KG1 (cell line): ENCODE measurements at regions not wholly inside any gene's neighbourhood (a gene's known extent, or its start where the extent isn't known, plus 50 kb on each side); places are given as distances from the start of the nearest gene placed in this dataset.
"Not testable (repeated sequence)": the region's sequence is repeated elsewhere in the genome, so short reads cannot be mapped to it uniquely, and the experiment has no call there.

Source experiments
- DNase-seq: peaks from one replicate; lab custom pipeline; 2025; lab: John Stamatoyannopoulos, UW

DNA sequence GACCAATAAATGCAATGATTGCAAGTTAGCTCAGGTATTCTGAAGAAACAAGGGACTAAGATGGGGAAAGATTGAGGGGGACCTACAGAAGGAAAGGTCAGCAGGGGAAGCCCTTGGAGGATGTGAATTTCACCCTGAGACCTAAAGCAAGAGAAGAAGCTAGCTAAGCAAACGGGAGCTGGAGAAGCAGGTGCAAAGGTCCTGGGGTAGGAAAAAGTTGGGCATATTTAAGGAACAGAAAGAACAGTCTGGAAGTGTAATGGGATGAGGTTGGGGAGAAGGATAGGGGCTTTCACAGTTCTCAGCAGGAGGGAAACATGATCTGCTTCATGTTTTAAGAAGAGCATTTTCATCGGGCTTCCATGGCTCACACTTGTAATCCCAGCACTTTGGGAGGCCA is 89.7 kb upstream of the SLC45A1 start:
- no peak for DNase-seq

DNA sequence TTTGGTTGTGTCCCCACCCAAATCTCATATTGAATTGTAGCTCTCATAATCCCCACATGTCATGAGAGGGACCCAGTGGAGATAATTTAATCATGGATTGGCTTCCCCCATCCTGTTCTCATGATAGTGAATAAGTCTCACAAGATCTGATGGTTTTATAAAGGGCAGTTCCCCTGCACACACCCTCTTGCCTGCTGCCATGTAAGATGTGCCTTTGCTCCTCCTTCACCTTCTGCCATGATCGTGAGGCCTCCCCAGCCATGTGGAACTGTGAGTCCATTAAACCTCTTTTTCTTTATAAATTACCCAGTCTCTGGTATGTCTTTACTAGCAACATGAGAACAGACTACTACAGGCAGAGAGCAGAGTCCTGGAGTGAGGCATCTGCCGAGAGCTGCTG is 90.2 kb upstream of the SLC45A1 start:
- not testable (repeated sequence) for DNase-seq

DNA sequence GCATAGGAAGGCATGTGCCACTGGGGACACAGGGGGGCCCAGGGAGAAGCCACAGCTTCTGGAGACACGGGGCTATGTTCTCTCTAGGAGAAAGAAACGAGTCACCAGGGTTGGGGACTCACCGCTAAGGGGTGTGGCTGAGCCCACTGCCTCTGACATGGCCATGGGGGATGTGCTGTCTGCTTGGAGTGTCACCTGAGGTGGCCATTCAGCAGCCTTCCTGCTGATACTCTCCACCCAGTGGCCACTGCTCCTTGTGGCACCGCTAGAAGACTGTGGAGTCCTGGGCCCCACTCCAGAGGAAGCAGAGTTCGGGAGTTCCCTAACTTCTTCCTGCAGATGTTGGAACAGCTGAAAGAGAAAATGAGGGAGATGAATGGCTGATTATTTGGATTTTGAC is 91.2 kb upstream of the SLC45A1 start:
- DNase-seq: no peak

DNA sequence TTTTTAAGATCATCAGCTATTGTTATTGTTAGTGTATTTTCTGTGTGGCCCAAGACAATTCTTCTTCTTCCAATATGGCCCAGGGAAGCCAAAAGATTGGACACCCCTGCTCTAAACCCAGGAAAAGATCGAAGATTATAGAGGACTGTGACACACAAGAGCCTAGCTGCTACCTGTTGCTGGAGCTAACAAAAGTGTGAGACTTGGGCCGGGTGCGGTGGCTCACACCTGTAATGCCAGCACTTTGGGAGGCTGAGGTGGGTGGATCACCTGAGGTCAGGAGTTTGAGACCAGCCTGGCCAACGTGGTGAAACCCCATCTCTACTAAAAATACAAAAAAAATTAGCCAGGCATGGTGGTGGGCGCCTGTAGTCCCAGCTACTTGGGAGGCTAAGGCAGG is 91.9 kb upstream of the SLC45A1 start:
- not testable (repeated sequence) for DNase-seq

DNA sequence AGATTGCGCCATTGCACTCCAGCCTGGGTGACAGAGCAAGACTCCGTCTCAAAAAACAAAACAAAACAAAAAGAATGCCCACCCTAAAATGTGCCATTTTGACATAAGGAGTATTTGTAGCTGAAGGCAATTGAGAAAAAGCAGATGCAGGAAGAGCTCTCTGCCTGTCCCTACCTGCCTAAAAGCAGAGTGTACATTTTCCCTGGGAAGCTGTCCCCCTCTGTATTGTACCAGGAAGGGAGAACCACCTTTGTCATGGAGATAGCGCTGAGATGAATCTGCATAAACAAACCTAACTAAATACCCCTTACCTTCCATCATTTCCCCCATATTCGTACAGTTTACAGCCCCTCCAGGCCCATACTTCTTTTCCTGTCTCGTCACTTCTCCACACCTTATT is 94.4 kb upstream of the SLC45A1 start:
- no peak for DNase-seq

DNA sequence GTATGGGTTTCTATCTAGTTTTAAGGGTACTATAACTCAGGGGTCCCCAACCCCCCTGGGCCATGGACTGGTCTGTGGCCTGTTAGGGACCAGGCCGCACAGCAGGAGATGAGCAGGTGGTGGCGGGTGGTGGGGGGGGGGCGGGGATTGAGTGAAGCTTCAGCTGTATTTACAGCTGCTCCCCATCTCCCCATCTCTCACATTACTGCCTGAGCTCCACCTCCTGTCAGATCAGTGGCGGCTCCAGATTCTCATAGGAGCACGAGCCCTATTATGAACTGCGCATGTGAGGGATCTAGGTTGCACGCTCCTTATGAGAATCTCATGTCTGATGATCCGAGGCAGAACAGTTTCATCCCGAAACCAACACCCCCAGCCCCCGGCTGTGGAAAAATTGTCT is 95.1 kb upstream of the SLC45A1 start:
- DNase-seq: no peak

DNA sequence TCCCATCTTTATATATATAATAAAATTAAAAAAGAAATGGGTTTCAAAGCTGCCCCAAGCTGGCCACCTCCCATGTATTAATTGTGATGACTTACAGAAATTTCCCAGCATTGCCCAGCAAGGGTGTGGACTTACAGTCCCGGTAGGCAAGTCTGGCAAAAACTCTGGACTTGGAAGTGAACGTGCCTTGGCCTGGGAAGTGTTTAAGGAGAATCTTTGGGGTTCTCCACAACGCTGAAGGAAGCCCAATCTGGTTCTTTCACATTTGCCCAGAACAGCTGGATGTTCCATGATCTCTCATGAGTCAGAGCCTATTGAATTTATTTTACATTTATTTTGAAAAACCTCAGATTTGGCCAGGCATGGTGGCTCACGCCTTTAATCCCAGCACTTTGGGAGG is 98.4 kb upstream of the SLC45A1 start:
- no peak for DNase-seq

DNA sequence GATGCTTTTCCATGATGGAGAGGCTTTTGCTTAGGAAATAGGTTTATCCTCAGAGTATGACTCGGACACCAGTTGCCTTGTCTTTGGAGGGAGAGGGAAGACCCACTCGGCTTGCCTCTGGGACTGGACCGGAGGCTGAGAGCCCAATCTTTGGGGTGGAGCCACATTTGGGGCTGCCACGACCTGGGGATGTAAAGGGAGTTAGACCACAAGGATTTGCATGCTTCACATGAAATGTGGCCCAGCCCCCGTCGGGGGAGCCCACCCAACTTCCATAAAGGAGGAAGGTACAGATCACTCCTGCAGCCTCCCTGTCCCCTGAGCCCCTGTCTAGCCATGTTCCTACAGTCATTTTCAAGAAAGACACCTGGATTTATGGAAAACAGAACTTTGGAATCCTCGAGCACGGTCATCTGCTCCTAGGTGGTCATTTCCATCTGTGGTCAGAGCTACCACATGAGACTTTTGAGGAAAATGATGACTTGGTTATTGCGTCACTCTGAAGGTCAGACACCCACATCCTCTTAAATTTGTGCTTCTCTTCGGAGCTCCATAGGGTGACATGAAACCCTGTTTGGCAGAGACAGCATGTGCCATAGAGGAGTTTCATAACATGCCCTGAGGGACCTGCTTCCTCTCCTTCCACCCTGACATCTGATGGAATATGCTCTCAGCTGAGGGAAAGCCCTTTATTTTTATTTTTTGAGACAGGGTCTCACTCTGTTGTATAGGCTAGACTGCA is 99.4 kb upstream of the SLC45A1 start:
- no peak for DNase-seq

DNA sequence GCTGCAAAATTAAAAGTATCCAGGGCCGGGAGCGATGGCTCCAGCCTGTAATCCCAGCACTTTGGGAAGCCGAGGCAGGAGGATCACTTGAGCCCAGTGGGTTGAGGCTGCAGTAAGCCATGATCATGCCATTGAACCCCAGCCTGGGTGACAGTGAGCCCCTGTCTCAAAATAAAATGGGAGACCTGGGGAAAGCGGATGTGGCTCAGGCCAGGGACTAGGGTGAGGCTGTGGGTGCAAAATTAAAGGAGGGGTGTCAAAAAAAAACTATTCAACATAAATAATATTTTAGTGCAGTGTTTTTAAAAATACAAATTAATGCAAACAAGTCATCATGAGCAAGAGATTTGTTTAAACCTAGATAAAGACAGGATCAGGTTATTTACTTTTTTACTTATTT is 100.1 kb upstream of the SLC45A1 start:
- DNase-seq: no peak

DNA sequence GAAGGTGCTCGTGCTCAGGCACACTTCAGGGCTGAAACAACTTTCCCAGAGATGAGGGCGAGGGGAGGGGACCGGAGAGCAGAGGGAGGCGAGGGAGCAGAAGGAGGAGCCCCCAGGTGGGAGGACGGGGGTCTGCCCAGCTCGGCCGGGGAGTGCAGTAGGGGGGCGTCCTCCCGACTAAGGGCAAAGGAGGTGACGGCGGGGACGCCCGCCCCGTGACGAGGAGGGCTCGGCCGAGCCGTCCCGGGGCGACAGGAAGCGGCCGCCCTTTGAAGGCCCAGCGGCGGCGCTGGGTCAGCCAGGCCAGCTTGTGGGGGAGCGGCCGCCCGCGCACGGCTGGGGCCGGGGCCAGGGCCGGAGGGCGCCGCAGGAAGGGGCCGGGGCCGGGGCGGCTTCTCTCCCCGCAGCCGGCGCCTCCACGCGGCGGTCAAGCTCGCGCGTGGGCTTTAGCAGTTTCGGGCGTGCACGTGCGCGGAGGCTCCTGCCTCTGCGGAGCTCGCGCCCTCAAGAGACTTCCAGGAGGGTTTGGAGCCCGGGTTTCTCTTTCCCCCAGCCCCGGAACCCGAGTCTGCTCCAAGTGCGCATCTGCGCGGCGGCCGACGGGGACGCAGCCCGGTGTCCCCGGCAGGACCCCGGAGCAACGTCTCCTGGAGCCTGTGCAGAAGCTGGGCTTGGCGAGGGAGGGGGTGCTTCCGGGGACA is 100.8 kb upstream of the SLC45A1 start:
- no peak for DNase-seq

DNA sequence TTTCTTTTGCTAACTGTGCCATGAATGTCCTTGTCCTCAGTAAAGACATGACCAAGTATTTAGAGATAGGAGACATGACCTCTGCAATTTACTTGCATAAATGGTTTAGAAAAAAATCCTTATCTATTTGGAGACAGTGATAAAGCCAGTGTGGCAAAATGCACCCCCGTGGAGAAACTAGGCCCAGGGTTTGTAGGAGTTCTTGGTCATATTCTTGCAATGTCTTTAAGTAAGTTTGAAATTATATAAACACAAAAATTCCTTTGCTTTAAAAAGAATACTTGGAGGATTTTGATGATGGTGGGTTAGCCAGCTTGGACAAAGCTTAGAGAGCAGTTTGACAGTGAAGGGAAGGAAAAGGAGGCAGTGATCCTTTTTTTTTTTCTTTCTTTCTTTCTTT is 101.9 kb upstream of the SLC45A1 start:
- no peak for DNase-seq

DNA sequence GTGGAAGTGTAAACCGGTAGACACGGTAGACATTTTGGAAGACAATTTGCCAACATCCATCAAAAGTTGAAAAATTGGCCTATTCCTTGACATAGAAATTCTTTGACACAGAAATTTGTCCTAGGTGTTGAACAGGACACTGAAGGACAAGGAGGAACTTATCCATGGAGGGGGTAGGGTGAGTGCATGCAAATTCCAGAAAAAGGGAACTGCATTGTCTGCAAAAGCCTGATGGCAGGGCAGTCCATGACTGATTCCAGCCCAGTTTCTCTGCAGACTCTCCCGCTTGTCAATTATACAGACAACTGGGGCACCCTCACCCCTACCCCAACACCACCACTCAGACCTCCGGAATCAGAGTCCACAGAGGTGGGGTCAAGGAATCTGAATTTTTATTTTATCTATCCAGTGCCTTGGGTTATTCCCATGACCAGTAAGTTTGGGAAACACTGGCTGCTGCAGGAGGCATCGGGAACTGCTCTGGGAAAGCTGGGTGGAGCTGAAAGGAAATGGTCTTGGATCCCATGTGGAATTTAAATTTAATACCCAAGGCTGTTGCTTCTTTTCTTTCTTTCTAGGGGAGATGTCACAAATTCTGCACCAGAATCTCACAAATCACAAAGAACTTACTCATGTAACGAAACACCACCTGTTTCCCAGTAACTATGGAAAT is 103.3 kb upstream of the SLC45A1 start:
- no peak for DNase-seq

DNA sequence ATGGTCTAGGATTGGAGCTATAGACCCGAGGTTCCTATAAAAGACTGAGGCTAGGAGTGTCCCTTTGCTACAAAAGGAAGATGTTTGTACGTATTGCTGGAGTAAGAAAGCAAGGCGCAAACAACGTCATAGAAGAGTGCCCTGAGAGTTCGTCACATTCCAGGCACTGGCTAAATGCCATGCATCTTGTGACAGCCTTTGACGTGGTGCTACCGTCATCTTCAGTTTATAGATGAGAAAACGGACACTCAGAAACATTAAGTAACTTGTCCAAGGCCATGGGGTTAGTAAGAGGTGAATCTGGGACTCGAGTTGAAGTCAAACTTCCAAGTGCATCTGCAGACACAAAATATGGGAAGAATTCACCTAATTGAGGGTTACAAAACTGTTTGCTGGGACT is 104.2 kb upstream of the SLC45A1 start:
- no peak for DNase-seq

DNA sequence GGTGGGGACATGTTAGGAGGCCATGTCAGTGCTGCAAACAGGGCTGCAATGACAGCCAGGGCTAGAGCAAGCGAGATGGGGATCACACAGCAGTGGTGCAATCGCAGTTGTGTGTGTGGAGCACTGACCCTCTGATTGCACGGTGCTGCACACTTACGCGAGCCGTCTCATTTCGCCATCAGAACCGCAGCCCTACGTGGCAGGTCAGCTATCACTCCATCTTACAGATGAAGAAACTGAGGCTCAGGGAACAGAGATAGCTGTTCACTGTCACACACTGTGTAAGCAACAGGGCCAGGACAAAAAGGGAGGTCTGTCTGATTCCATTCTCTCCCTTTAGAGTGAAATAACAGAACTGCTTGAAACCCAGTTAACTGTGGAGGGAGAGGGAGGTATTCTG is 104.8 kb upstream of the SLC45A1 start:
- DNase-seq: no peak

DNA sequence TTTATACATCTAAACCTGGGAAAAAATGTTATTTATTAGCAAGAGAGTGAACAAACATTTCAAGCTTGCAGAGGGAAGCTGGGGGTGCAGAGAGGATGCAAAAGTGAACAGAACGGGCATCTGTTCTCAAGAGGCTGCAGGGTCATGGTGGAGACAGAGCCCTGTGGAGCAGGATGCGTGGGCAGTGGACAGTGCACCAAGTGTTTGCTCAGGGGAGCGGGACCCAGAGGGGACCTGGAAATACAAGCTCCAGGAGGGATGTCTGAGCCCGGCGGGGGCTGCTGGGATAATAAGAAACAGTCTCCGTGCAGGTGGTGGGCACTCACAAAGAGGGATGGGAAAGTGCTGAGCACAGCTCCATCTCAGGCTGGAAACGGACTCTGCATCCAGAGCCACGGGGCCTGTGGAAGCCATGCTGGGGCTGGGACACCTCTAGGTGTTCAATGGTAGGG is 105.3 kb upstream of the SLC45A1 start:
- DNase-seq: no peak

DNA sequence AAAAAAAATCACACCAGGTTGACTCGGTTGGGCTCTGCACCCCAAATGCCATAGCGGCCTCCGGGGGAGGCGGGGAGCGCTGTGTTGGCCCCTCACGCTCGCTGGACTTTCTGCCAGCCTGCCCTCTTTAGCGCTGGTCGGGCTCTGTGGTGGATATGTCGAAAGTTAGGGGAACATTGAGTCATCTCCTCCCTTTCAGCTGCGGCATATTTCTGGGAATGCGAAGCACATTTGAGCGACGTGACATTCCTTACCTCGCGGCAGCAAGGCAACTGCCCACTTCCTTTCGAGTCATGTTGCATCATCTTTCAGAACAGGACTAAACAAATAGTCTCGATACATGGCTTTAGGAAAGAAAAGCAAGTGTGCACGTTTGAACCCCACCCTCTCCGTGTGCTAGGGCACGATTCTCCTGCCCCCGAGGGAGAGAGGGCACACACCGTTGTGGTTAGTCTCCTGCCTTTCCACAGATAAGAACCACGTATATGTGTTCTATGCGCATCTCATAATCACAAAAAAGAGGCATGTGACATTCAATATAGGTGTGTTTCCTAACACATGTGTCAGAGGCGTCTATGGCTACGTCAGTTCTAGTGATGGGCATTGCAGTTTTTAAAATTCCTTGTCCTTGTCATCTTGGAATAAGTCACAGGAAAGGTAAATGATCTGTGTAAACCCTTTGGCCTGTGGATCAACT is 105.9 kb upstream of the SLC45A1 start:
- DNase-seq: no peak

DNA sequence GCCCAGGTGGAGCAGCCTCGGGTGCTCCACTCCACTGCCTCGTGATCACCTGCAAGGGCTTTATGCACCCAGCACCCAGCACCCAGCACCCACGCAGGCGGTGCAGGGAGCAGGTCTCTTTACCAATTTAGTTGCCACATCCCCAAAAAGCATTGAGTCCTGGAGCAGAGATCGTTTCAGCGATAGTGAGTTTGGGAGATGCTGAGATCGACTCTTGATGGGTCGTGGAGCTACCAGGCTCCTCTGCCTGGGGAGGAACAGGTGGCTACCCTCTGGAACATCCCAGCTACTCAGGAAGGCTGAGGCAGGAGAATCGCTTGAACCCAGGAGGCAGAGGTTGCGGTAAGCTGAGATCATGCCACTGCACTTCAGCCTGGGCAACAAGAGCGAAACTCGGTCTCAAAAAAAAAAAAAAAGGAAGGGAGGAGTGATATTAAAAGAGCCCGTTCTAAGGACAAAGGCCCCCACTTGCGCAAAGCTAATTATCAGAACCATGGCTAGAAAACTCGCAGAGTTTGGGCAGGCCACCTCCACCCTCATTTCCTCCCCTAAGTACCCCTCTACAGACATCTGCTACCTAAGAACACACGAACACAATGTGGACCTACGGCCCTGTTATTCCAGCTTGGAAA is 106.5 kb upstream of the SLC45A1 start:
- DNase-seq: no peak

DNA sequence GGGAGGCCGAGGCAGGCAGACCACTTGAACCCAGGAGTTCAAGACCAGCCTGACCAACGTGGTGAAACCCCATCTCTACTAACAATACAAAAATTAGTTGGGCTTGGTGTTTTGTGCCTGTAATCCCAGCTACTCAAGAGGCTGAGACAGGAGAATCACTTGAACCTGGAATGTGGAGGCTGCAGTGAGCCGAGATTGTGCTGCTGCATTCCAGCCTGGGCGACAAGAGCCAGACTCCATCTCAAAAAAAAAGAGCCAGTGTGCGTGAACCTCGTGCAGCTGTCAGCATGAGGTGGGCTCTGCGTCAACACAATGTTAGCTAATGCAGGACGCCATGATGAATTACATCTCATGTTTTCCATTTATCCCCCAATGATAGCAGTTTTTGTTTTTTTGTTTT is 110.7 kb upstream of the SLC45A1 start:
- no peak for DNase-seq

DNA sequence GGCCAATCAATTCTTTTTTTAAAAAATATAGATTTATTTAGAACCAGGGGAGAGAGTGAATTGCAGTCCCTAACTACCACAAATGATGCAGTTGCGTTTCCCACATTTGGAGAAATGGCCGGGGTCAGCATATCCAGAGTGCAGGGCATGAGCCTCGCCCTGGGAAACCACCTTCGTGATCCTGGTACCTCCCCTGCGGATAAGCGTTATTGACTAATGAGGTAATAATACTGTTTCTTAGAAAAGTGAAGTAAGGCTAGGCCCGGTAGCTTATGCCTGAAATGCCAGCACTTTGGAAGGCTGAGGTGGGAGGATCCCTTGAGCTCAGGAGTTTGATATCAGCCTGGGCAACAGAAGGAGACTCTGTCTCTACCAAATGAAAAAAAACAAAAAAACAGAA is 111.5 kb upstream of the SLC45A1 start:
- no peak for DNase-seq

DNA sequence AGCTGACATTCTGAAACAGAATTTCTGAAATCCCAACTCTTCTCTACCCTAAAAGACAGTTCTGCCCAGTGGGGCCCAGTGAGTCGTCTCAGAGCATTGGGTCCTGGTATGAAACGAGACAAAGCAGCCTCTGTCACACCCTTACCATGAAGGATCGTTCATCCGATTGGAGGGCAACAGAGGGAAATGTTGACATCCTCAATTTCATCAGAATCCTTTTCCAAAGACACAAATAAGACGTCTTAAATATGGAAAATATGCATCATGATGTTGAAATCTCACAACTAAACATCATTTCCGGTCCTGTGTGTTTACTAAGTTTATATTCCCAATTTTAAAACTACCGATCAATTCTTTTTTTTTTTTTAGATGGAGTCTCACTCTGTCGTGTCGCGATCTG is 112.1 kb upstream of the SLC45A1 start:
- no peak for DNase-seq

DNA sequence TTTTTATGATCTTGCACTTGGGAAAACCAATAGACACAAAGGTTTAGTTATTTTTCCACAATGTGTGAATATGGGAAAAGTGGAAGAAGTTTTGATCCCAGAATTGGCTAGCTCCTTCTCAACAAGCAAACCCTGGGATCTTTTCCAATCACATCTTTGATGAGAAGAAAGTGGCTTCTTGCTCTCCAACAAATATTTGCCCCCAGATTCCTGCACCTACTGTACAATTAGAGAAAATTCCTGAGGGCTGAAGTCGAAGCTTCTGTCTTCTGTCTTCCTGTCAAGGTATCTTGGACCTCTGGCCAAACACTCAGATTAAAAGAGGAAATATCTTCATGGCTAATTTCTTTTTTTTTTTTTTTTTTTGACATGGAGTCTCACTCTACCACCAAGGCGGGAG is 113.1 kb upstream of the SLC45A1 start:
- no peak for DNase-seq

DNA sequence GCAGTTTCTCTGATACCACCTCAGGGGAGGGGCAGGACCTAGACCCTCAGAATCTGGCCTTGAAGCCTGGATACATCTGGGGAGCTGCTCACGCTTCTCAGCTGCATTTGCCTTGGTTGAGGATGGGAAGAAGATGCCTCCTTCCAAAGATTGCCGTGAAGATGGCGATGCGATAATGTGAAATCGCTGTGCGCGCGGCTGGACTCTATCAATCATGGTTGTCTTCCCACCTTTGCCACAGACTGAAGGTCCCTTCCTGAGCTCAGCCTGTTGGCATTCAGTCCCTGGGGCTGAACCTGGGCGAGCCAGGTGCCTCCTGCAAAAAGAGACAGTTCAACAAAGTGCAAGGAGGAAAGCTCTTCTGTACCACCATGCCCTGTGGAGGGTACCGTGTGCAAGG is 114.4 kb upstream of the SLC45A1 start:
- no peak for DNase-seq
